OCI-LY3 (cell line): ENCODE measurements at regions not wholly inside any gene's neighbourhood (a gene's known extent, or its start where the extent isn't known, plus 50 kb on each side); places are given as distances from the start of the nearest gene placed in this dataset.

Experiments
- EZH2phosphoT487 ChIP-seq: fragments of 200-600 bp; shearing (Covaris generic); IDR thresholded peaks from 2 replicates; pipeline ENCODE4 v1.6.1; 2018; ENCODE audit warnings: antibody characterized with exemption, mixed run types, low read depth
- TF ChIP-seq, protein P1 (sequence below): fragments of 200-600, 300-600 bp; sonication (generic); IDR thresholded peaks from 2 replicates; pipeline ENCODE4 v1.5.1; 2014; ENCODE audit warnings: antibody characterized with exemption, low read length, low read depth

- TF ChIP-seq, protein P1, sequence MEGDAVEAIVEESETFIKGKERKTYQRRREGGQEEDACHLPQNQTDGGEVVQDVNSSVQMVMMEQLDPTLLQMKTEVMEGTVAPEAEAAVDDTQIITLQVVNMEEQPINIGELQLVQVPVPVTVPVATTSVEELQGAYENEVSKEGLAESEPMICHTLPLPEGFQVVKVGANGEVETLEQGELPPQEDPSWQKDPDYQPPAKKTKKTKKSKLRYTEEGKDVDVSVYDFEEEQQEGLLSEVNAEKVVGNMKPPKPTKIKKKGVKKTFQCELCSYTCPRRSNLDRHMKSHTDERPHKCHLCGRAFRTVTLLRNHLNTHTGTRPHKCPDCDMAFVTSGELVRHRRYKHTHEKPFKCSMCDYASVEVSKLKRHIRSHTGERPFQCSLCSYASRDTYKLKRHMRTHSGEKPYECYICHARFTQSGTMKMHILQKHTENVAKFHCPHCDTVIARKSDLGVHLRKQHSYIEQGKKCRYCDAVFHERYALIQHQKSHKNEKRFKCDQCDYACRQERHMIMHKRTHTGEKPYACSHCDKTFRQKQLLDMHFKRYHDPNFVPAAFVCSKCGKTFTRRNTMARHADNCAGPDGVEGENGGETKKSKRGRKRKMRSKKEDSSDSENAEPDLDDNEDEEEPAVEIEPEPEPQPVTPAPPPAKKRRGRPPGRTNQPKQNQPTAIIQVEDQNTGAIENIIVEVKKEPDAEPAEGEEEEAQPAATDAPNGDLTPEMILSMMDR, result no peak
- TF ChIP-seq EZH2phosphoT487, result no peak
These were observed 514.6 kb upstream of the ADAMTS9 start for GRCh38 chr3:65202395-65202794.
